ENCODE measurements at regions not wholly inside any gene's neighbourhood (a gene's known extent, or its start where the extent isn't known, plus 50 kb on each side); places are given as distances from the start of the nearest gene placed in this dataset.

- Histone ChIP-seq H3K4me3 (no peak overlapping the region), H3K36me3 (no peaks in the 10 kb centered on the region), H3K9me3 (no peaks in the 10 kb centered on the region), H3K27me3 (no peaks in the 10 kb centered on the region), H3K4me1 (no peaks in the 10 kb centered on the region), H3K27ac (no peak overlapping the region)
- no peak for DNase-seq
- TF ChIP-seq CTCF (IDR thresholded peaks at IDR 0.05) (no peak), POLR2A (IDR thresholded peaks at IDR 0.05) (no peak)
These were observed 280.1 kb upstream of the PDE4D start for GRCh38 chr5:60173667-60174066.

GRCh38 chr5:60163762-60164161 is 270.2 kb upstream of the PDE4D start:
- TF ChIP-seq POLR2A (IDR thresholded peaks at IDR 0.05): no peak
- no peak for TF ChIP-seq CTCF (IDR thresholded peaks at IDR 0.05)
- no peaks in the 10 kb centered on the region for H3K4me1 ChIP-seq
- H3K9me3 ChIP-seq: no peaks in the 10 kb centered on the region
- no peak for DNase-seq
- no peak overlapping the region for H3K27ac ChIP-seq
- H3K27me3 ChIP-seq: no peaks in the 10 kb centered on the region
- no peak overlapping the region for H3K4me3 ChIP-seq
- H3K36me3 ChIP-seq: no peaks in the 10 kb centered on the region

- Histone ChIP-seq H3K9me3 (no peaks in the 10 kb centered on the region), H3K4me3 (no peak overlapping the region), H3K27me3 (no peaks in the 10 kb centered on the region), H3K4me1 (no peaks in the 10 kb centered on the region), H3K36me3 (no peaks in the 10 kb centered on the region), H3K27ac (no peak overlapping the region)
- DNase-seq: no peak
- no peak for TF ChIP-seq POLR2A (IDR thresholded peaks at IDR 0.05)
- no peak for TF ChIP-seq CTCF (IDR thresholded peaks at IDR 0.05)
These were observed 268.9 kb upstream of the PDE4D start for GRCh38 chr5:60162441-60162840.

GRCh38 chr5:60161340-60161934 is 267.9 kb upstream of the PDE4D start:
- H3K36me3 ChIP-seq: no peaks in the 10 kb centered on the region
- H3K4me3 ChIP-seq: no peak overlapping the region
- TF ChIP-seq CTCF (IDR thresholded peaks at IDR 0.05) (peak in 4 of 6 experiments; percentile 24 to 50 (median 44)), POLR2A (IDR thresholded peaks at IDR 0.05) (no peak)
- H3K9me3 ChIP-seq: no peaks in the 10 kb centered on the region
- no peak for DNase-seq
- H3K27me3 ChIP-seq: no peaks in the 10 kb centered on the region
- no peaks in the 10 kb centered on the region for H3K4me1 ChIP-seq
- no peak overlapping the region for H3K27ac ChIP-seq

GRCh38 chr5:60149081-60149480 is 255.6 kb upstream of the PDE4D start:
- TF ChIP-seq CTCF (IDR thresholded peaks at IDR 0.05): no peak
- no peak for TF ChIP-seq POLR2A (IDR thresholded peaks at IDR 0.05)
- no peak overlapping the region for H3K27ac ChIP-seq
- DNase-seq: no peak
- no peaks in the 10 kb centered on the region for H3K4me1 ChIP-seq
- no peaks in the 10 kb centered on the region for H3K36me3 ChIP-seq
- H3K4me3 ChIP-seq: no peak overlapping the region
- H3K9me3 ChIP-seq: no peaks in the 10 kb centered on the region
- H3K27me3 ChIP-seq: no peaks in the 10 kb centered on the region

GRCh38 chr5:60148366-60148765 is 254.8 kb upstream of the PDE4D start:
- H3K4me3 ChIP-seq: no peak overlapping the region
- TF ChIP-seq CTCF (IDR thresholded peaks at IDR 0.05): no peak
- no peak for TF ChIP-seq POLR2A (IDR thresholded peaks at IDR 0.05)

More at GRCh38 chr5:60148366-60148765, 254.8 kb upstream of the PDE4D start:
- no peaks in the 10 kb centered on the region for H3K36me3 ChIP-seq
- H3K27ac ChIP-seq: no peak overlapping the region
- DNase-seq: no peak
- no peaks in the 10 kb centered on the region for H3K9me3 ChIP-seq
- no peaks in the 10 kb centered on the region for H3K4me1 ChIP-seq
- H3K27me3 ChIP-seq: no peaks in the 10 kb centered on the region
